H1 (cell line): ENCODE measurements at regions not wholly inside any gene's neighbourhood (a gene's known extent, or its start where the extent isn't known, plus 50 kb on each side); places are given as distances from the start of the nearest gene placed in this dataset.

Source experiments
- CBX5 ChIP-seq: fragments of 300-800, 300-1000 bp; sonication (generic); IDR thresholded peaks from 2 replicates; pipeline ENCODE4 v1.7.1; 2016; ENCODE audit warnings: antibody characterized with exemption, low read length, low read depth
- CTCF ChIP-seq, 3 experiments: IDR thresholded peaks; 1 replicate in 2 of 3; 2 replicates in 1 of 3; pipeline versions ENCODE4 v1.5.1 to v1.6.1; 2011; ENCODE audit warnings: low read length in 3 of 3, mild to moderate bottlenecking in 3 of 3, inconsistent platforms in 2 of 3, low read depth in 1 of 3, moderate library complexity in 1 of 3; ENCODE audit not compliant: insufficient read depth in 1 of 3; ENCODE audit errors: control extremely low read depth in 1 of 3
- EZH2 ChIP-seq: fragments of 200-600 bp; sonication (generic); IDR thresholded peaks from 2 replicates; pipeline ENCODE4 v1.7.1; 2012; ENCODE audit warnings: low read depth, mild to moderate bottlenecking, moderate library complexity, low read length, inconsistent platforms; ENCODE audit not compliant: severe bottlenecking
- HDAC2 ChIP-seq, 2 experiments: fragments of 300-600 bp in 1 of 2; sonication (generic) in 1 of 2; IDR thresholded peaks; 2 replicates each; pipeline ENCODE4 v1.6.1; 2011 to 2012; ENCODE audit warnings: low read depth in 2 of 2, low read length in 2 of 2, mild to moderate bottlenecking in 2 of 2, moderate library complexity in 2 of 2, borderline replicate concordance in 1 of 2, inconsistent platforms in 1 of 2
- KDM1A ChIP-seq: fragments of 200-600, 300-600 bp; sonication (generic); IDR thresholded peaks from 2 replicates; pipeline ENCODE4 v1.7.1; 2016; ENCODE audit warnings: mild to moderate bottlenecking, low read length, borderline replicate concordance
- MAX ChIP-seq: IDR thresholded peaks from 2 replicates; pipeline ENCODE4 v1.6.1; 2012; ENCODE audit warnings: inconsistent platforms
- POLR2A ChIP-seq, 2 experiments: IDR thresholded peaks; 1 replicate in 1 of 2; 2 replicates in 1 of 2; pipeline ENCODE4 v1.6.1; 2011; ENCODE audit warnings: low read depth in 2 of 2, low read length in 2 of 2, mild to moderate bottlenecking in 2 of 2; ENCODE audit errors: control extremely low read depth in 1 of 2
- POU5F1 ChIP-seq: IDR thresholded peaks from 2 replicates; pipeline ENCODE4 v1.6.1; 2011; ENCODE audit warnings: low read depth, mild to moderate bottlenecking, low read length, moderate library complexity
- SRF ChIP-seq: IDR thresholded peaks from 2 replicates; pipeline ENCODE4 v1.6.1; 2011; ENCODE audit warnings: mild to moderate bottlenecking, low read depth, low read length, moderate library complexity
- SUZ12 ChIP-seq: fragments of 200-600 bp; sonication (generic); IDR thresholded peaks from 2 replicates; pipeline ENCODE4 v1.6.1; 2012; ENCODE audit warnings: mild to moderate bottlenecking, inconsistent platforms, low read length, moderate library complexity, mixed read lengths
- TAF7 ChIP-seq: optimal IDR thresholded peaks from 2 replicates; pipeline ENCODE3; 2011; ENCODE audit warnings: low read depth, mild to moderate bottlenecking, inconsistent platforms, low read length, moderate library complexity, borderline replicate concordance

- no peak for TF ChIP-seq CTCF (IDR thresholded peaks at IDR 0.05; ENCODE audit: control extremely low read depth in 1 of 3, insufficient read depth in 1 of 3, low read depth in 1 of 3, low read length in 3 of 3)
- TF ChIP-seq SRF, result no peak
- TF ChIP-seq POLR2A (IDR thresholded peaks at IDR 0.05; ENCODE audit: control extremely low read depth in 1 of 2, low read depth in 2 of 2, low read length in 2 of 2), result no peak
- no peak for TF ChIP-seq SUZ12
- no peak for TF ChIP-seq EZH2
- TF ChIP-seq POU5F1, result no peak
- TF ChIP-seq MAX, result no peak
- no peak for TF ChIP-seq CBX5
- no peak for TF ChIP-seq TAF7
- no peak for TF ChIP-seq HDAC2 (IDR thresholded peaks at IDR 0.05; ENCODE audit: borderline replicate concordance in 1 of 2, low read depth in 2 of 2, low read length in 2 of 2)
- TF ChIP-seq KDM1A, result no peak
Measured at GRCh38 chr4:54909961-54910360, 215.4 kb downstream of the KDR start.
